GM18909 (cell line): ENCODE measurements at regions not wholly inside any gene's neighbourhood (a gene's known extent, or its start where the extent isn't known, plus 50 kb on each side); places are given as distances from the start of the nearest gene placed in this dataset.
"Not testable (repeated sequence)": the region's sequence is repeated elsewhere in the genome, so short reads cannot be mapped to it uniquely, and the experiment has no call there.

Experiments used
- ATAC-seq: cut with Tn5 transposase; IDR thresholded peaks from one replicate; pipeline ENCODE4 v1.9.1; 2021; ENCODE audit warnings: mild to moderate bottlenecking; ENCODE audit not compliant: unreplicated experiment, poor library complexity

DNA sequence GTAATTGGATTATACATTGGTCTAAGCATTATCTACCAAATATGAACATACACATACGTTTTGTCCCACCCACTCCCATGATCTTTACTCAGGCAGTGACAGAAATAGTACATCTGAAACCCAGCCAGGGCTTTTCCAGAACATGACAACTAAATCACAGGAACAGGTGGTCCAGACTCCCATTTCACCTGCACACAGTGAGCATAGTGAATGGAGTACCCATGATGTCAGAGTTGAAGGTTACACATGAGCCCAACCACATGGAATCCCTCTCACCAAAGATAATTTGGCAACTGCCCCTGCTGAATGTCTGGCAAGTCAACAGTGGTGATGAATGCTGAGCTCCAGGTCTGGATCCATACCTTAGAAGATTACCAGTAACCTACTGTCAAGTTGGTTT is 411.9 kb upstream of the LUZP2 start:
- ATAC-seq, result no peak

DNA sequence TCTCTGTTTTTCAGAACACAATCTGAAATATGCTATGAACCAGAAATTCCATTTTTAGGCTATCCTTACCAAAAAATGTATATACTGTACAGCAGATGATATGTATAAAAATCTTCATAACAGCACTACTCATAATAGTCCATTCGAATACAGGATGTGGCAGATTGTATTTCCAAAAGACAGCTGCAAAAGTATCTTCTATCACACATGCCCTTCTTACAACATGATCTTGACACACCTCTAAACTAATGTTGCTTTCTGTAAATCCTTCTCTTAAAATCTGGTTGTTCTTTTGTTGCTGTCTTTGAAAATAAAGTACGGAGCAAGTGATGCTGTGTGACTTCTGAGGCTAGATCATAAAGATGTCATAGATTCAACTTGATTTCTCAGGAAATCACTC is 409.9 kb upstream of the LUZP2 start:
- ATAC-seq, result no peak

DNA sequence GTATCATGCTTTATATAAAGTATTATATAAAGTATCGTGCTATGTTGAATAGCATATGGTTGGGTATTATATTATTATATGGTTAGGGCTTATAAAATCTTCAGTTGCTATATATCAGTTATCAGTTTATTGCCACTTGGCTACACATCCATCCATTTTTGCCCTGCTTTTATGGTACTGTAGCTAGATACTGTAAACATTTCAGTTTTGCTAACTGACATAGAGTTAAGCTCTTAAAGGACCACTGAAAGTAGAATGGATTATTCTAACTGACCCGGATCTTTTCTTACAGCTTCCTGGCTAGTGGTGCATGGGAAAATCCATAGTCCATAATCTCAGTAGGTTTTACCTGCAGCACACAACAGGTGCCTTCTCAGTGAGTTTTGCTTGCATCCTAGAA is 405.3 kb upstream of the LUZP2 start:
- ATAC-seq, result no peak

DNA sequence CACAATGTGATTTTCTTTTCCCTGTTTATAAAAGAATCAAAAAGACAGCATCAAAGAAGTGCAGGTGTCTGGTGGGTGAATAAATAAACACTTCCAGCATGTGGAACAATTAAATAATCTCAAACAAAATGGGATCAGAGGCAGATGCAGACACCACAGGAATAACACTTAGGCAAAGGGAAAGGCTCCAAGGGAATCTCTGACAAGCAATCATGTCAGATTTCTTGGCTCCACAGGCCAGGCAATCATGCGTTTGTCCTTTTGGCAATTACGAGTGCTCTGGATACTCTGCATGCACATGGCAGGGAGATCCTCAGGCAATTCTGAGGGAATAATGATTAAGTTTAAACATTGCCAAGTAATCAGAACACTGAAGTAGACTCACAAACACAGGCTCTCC is 403.5 kb upstream of the LUZP2 start:
- no peak for ATAC-seq

DNA sequence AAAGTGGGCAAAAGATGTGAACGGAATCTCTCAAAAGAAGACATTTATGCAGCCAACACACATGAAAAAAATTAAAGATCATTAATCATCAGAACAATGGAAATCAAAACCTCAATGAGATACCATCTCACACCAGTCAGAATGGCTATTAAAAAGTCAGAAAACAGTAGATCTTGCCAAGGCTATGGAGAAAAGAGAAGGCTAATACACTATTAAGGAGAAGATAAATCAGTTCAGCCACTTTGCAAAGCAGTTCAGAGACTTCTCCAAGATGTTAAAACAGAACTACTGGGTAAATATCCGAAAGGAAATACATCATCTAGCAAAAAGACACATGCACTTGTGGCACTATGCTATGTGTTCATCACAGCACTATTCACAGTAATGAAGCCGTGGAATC is 388.2 kb upstream of the LUZP2 start:
- ATAC-seq, result no peak

DNA sequence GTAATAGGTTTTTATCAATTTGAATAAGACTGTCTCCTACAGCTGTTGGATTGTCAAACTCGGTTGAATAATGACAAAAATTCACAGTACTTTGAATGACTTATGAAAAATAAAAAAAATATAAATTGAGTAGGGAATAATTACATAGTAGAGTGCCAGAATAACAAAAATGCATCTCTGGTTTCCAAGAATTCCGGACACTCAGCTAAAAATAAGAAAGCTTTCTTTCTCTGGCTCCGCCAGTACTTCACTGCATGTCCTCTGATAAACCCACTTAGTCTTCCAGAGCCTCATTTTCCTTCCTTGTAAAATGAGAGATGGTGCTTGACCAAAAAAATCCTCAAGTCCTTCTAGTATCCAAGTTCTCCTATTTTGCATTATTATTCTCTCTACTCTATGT is 374.6 kb upstream of the LUZP2 start:
- no peak for ATAC-seq

DNA sequence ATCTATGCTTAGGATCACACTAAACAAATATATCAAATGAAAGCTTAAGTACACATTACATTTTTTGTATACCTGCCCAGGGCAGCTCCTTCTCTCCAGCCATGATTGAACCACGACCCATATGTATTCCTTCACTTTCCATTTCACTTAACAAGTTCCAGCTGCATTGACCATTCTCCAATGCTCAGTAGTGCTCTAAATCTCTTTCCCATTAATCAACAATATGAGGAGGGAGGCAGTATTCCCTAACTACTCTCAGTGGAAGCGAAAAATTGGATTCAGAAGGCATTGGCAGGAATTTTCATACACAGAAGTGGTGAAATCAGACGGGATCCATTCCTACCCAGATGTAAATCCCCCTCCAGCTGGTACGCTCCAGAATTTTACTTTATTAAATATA is 372.0 kb upstream of the LUZP2 start:
- no peak for ATAC-seq

DNA sequence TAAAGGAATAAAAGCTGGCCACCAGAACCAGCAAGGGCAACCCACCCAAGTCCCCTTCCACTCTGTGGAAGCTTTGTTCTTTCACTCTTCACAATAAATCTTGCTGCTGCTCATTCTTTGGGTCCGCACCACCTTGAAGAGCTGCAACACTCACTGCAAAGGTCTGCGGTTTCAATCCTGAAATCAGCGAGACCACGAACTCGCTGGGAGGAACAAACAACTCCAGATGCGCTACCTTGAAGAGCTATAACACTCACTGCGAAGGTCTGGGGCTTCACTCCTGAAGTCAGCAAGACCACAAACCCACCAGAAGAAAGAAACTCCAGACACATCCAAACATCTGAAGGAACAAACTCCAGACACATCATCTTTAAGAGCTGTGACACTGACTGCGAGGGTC is 365.2 kb upstream of the LUZP2 start:
- no peak for ATAC-seq

DNA sequence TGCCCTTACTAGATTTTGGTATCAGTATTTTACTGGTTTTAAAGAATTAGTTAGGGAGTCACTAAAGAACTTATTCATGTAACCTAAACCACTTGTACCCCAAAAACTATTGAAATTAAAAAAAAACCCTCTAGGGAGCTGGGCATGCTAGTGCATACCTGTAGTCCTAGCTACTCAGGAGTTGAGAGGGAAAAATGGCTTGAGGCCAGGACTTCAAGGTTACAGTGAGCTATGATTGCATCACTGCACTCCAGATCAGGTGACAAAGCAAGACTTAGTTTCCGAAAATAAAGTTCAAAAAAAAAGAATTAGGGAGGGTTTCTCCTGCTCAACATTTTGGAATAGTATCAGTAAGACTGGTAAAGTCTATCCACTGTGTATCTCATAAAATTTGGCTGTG is 364.4 kb upstream of the LUZP2 start:
- no peak for ATAC-seq

DNA sequence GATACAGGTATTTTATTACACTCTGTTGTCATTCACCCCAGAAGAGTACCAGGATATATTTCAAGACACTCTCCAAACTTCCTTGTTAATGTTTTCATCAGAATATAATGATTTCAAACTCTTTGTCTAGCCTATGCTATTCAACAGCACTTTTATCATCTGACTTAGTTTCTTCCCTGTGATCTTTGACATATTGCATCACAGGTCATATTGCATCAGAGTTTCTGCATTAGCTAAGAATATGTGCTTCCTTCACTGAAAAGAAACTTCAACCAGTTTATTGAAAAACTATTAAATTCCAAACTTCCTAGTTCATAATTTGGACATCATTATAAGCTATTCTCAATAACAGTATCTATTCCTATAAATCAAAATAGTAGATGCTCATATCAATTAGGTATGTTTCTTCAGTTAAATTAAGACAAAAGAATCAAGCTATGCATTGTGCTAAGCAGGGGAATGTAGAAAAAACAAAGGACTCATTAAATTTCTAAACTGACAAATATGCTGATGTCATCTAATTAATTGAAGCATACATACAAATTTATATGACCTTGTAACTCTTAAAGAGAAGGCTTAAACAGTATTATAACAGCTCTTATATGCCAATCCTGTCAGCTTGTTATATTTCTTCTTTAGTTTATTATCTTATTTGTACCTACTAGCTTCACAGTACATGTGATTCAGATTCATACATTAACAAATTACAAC is 361.8 kb upstream of the LUZP2 start:
- ATAC-seq, result no peak

DNA sequence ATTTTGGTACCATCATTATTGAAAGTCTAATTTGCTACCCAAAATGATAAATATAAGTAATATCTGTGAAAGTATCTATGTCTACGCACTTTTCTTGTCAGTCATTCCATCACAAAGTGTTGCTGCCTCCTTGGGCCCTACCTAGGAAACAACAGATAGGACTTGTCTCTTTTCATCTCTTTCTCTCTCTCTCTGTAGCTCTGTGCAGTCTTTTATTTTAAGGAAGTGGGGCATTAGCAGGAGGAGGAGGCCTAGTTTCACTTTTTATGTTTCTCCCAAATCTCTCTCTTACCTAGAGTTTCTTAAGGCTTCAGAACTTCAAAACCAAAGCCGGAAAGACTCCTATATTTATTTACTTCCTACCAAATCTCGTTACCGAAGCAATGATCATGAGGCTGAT is 354.8 kb upstream of the LUZP2 start:
- no peak for ATAC-seq

DNA sequence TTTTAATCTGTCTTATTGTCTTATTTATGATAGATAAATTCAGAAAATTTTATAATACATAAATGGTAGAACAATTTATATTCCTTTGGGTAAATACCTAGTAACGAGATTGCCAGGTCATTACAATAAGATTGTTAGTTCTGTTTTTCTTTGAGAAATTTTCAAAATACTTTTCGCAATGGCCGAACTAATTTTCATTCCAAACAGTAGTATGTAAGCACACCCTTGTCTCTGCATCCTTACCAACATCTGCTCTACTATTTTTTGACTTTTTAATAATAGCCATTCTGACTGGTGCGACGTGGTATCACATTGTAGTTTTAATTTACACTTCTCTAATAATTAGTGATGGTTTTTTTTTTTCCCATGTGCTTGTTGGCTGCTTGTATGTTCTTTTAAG is 351.4 kb upstream of the LUZP2 start:
- no peak for ATAC-seq

DNA sequence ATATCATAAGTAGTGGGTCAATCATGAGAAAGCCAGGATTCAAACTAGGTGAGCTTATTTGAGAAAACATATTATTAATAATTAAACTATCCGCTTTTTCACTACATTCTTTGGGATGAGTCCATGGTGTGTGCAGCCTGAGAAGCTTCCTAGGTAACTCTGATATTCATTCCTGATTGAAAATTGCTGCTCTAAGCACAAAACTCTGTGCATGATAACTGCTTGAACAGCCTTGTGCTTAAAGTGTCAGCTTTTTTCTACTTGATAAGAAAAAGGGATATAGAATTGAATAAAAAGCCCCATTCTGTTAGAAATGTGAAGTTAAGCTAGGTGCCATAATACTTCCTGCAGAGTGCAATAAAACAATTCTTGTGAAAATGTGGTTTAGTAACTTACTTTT is 343.5 kb upstream of the LUZP2 start:
- ATAC-seq, result no peak

DNA sequence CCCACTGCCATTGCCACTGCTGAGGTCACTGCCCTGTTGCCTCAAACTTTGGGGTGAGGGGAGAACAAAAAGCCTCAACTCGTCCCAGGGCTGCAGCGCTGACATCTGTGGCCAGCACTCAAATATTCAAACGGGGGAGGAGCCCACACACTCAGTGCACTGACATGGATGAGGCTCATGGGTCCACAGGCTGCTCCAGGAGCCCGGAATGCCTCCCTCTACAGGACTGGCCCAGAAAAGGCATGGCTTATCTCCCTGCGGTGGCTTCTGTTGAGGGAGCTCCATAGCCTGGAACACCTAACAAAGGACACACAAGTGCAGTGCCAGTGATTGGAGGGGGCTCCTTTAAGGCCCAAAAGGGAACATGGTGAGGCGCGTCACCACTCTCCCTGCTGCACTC is 341.1 kb upstream of the LUZP2 start:
- no peak for ATAC-seq

DNA sequence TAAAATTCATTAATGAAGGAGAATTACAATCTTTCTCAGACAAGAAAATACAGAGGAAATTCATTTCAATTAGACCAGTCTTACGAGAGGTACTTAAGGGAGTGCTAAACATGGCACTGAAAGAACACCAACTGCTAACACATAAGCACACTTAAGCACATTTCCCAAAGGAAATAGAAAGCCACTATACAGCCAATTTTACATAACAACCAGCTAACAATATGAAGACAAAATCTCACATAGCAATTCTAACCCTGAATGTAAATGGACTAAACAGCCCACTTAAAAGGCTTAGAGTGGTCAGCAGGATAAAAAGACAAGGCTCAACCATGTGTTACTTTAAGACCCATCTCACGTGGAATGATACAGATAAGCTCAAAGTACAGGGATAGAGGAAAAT is 339.5 kb upstream of the LUZP2 start:
- no peak for ATAC-seq

DNA sequence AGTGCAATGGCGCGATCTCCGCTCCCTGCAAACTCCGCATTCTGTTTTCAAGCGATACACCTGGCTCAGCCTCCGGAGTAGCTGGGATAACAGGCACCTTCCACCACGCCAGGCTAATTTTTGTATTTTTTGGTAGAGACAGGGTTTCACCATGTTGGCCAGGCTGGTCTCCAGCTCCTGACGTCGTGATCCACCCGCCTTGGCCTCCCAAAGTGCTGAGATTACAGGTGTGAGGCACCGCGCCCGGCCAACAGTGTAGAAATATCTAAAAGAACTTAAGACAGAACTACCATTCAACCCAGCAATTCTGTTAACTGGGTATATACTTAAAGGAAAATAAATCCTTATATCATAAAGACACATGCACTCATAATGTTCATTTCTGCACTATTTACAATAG is 335.3 kb upstream of the LUZP2 start:
- no peak for ATAC-seq

DNA sequence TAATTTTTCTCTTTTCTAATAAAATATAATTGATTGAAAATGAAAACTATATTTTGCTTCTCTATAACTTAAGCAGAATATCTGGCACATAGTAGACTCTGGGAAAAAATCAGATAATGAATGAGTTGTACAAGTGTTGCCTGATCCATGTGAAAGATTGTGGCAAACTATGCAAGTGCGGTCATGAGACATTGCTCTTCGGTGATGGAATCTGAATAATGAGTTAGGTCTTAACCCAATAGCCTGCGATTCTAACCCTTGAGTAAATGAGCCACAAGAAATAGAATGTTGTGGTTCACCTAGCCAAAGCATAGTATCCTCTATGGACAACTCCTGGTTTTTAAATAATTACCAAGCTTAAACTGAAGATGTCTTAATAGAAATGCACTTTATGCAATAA is 333.7 kb upstream of the LUZP2 start:
- ATAC-seq, result no peak

DNA sequence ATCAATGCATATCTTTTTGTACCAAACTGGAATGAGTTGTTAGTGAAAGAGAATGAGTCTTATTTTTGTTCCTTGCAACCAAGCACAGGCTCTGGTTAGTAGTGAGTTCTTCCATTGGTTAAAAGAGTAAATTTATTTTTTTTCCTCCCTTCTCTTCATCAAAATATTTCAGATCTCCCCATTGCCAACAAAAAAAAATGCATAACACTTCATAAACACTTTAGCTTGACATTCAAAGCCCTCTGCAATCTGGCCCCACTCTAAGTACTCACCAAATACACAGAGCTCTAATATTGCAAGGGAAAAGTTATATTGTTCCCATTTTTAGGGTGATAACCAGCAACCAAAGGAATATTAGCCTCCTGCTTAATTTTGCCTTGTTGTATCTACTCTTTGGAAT is 333.0 kb upstream of the LUZP2 start:
- ATAC-seq, result no peak

DNA sequence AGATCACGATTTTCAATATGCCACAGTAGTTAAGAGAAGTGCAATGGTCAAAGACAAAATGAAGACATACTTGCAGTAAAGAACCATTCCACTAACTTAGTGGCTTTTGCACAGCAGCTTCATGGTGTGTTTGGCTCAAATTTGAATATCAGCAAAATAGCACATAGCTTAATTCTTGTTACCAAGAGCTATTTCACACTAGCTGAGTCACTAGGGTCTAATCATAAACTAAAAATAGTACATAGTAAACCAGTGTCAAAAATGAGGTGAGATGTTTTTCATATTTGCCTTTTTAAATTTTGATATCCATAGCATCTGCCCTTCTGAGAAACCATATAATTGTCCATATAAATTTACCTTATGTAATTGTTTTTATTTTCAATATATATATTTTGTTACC is 325.0 kb upstream of the LUZP2 start:
- no peak for ATAC-seq

DNA sequence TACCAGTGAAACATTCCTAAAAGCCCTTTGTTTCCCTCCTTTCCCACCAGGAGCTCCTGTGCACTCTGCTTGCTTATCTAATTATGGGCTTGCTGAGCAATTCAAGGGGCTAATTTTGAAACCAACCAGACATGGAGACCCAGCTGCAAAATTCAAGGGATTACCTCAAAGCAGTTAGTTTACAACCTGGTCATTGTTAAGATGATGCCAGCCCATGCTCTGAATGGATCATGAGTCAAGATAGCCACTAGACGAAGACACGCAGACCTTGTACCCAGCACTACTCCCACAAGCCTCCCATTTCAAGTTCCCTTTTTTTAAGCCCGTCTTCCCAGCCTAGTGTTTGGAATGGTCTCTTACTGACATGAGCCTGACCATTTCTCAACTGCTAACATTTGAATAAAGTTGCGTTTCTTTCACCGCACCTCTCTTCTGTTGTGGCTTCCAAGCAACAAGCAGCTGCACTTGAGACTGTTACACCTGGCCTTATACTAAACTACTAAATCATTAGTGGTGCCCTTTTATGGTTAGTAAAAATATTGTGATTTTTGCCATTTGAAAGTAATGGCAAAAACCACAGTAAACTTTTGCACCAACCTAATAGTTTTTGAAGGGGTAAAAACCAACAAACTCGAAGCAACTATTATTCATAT is 315.3 kb upstream of the LUZP2 start:
- ATAC-seq, result no peak

DNA sequence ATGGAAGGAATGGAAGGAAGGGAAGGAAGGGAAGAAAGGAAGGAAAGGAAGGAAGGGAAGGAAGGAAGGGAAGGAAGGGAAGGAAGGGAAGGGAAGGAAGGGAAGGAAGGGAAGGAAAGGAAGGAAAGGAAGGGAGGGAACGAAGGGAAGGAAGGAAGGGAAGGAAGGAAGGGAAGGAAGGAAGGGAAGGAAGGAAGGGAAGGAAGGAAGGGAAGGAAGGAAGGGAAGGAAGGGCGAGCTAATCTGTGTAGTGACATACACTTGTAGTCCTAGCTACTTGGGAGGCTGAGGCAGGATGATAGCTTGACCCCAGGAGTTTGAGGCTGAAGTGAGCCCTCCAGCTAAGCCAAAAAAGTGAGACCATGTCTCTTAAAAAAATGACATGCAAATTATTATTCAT is 311.3 kb upstream of the LUZP2 start:
- not testable (repeated sequence) for ATAC-seq

DNA sequence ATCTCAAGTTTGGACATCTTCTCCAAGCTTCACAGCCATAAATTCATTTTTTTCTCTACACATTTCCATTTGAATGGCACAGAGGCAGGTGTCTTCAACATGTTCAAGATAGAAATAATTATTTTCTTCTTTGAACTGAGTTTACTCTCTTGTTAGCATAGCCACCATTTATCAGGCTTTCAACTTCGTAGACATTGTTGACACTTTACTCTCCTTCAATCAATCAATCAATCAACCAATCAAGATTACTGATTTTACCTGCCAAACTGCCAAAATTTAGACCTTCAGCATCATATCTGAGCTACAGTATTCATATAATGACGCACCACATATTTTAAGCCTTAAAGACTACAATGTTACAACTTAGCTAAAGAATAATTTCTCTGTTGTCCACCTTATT is 300.1 kb upstream of the LUZP2 start:
- ATAC-seq, result no peak
